ENCODE measurements at regions not wholly inside any gene's neighbourhood (a gene's known extent, or its start where the extent isn't known, plus 50 kb on each side); places are given as distances from the start of the nearest gene placed in this dataset.

GRCh38 chr16:5509794-5510193 is 412.2 kb upstream of the EEF2KMT start:
- no peak for TF ChIP-seq RFX5 (IDR thresholded peaks at IDR 0.05; ENCODE audit: low read depth, low read length)
- no peak for TF ChIP-seq SMC3 (IDR thresholded peaks at IDR 0.05; ENCODE audit: low read depth, low read length)
- TF ChIP-seq MXI1 (IDR thresholded peaks at IDR 0.05; ENCODE audit: borderline replicate concordance, low read depth, low read length), result no peak
- no peak for TF ChIP-seq CTCF (conservative IDR thresholded peaks at IDR 0.05; ENCODE audit: low read depth, low read length)
- no peak for TF ChIP-seq POLR2A (IDR thresholded peaks at IDR 0.05; ENCODE audit: low read depth, low read length)
- TF ChIP-seq USF2 (IDR thresholded peaks at IDR 0.05; ENCODE audit: low read depth, low read length), result no peak
- no peak for TF ChIP-seq CHD1 (IDR thresholded peaks at IDR 0.05; ENCODE audit: low read depth, low read length)
